ENCODE measurements at regions not wholly inside any gene's neighbourhood (a gene's known extent, or its start where the extent isn't known, plus 50 kb on each side); places are given as distances from the start of the nearest gene placed in this dataset.

GRCh38 chr5:164335837-164336236, 830.4 kb downstream of the MAT2B start:
- Mint-ChIP-seq H3K27ac (no peak overlapping the region), H3K4me3 (ENCODE audit: low read depth) (no peak overlapping the region), H3K9me3 (ENCODE audit: low read depth) (peaks cover 4% of the 10 kb centered on the region), H3K4me1 (ENCODE audit: low read depth) (peaks cover 6% of the 10 kb centered on the region), H3K27me3 (no peaks in the 10 kb centered on the region), H3K36me3 (ENCODE audit: insufficient read depth) (no peaks in the 10 kb centered on the region)
- TF ChIP-seq CTCF (IDR thresholded peaks at IDR 0.05; ENCODE audit: unreplicated experiment), result no peak
- DNase-seq (ENCODE audit: low spot score, unreplicated experiment), result no peak

- no peak overlapping the region for H3K4me3 Mint-ChIP-seq (ENCODE audit: low read depth)
- H3K4me1 Mint-ChIP-seq (ENCODE audit: low read depth), result peaks cover 10% of the 10 kb centered on the region
- H3K27me3 Mint-ChIP-seq, result no peaks in the 10 kb centered on the region
- no peak for DNase-seq (ENCODE audit: low spot score, unreplicated experiment)
- no peaks in the 10 kb centered on the region for H3K36me3 Mint-ChIP-seq (ENCODE audit: insufficient read depth)
- no peak for TF ChIP-seq CTCF (IDR thresholded peaks at IDR 0.05; ENCODE audit: unreplicated experiment)
- H3K27ac Mint-ChIP-seq, result no peak overlapping the region
- peaks cover 4% of the 10 kb centered on the region for H3K9me3 Mint-ChIP-seq (ENCODE audit: low read depth)
These were observed 830.9 kb downstream of the MAT2B start for GRCh38 chr5:164336276-164336675.

GRCh38 chr5:164336906-164337305, 831.5 kb downstream of the MAT2B start:
- Mint-ChIP-seq H3K9me3 (ENCODE audit: low read depth) (peaks cover 4% of the 10 kb centered on the region), H3K36me3 (ENCODE audit: insufficient read depth) (no peaks in the 10 kb centered on the region), H3K27ac (no peak overlapping the region), H3K4me3 (ENCODE audit: low read depth) (no peak overlapping the region), H3K27me3 (no peaks in the 10 kb centered on the region), H3K4me1 (ENCODE audit: low read depth) (peaks cover 12% of the 10 kb centered on the region)
- no peak for TF ChIP-seq CTCF (IDR thresholded peaks at IDR 0.05; ENCODE audit: unreplicated experiment)
- DNase-seq (ENCODE audit: low spot score, unreplicated experiment), result no peak

DNA sequence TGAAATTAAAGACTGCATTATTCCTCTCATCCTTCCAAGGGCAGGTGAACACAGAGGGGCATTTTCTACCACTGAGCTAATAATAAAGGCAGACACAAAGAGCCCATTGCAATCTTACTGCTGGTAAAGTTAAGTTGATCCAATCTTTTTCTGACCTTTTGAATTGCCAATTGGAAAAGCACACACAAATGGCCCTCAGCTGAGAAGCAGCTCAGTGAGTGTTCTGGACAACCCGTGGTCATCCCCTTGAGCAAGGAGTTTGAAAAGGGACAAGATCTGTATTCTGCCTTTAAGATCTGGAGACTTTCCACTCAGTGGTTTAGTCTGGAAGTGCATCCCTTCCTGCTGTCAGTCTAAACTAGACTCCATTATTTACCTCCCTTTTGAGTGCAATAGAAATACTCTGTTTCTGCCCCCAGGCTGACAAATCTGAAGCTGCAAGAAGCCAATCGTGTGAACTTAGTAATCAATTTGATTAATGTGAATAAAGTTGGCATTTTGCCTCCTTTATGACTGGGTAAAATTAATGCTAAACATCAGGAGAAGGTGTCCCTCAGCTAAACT, 835.7 kb downstream of the MAT2B start:
- H3K4me3 Mint-ChIP-seq (ENCODE audit: low read depth), result no peak overlapping the region
- H3K4me1 Mint-ChIP-seq (ENCODE audit: low read depth), result peaks cover 19% of the 10 kb centered on the region
- H3K9me3 Mint-ChIP-seq (ENCODE audit: low read depth), result peaks cover 4% of the 10 kb centered on the region
- no peak for DNase-seq (ENCODE audit: low spot score, unreplicated experiment)
- no peaks in the 10 kb centered on the region for H3K27me3 Mint-ChIP-seq
- H3K27ac Mint-ChIP-seq, result no peak overlapping the region
- H3K36me3 Mint-ChIP-seq (ENCODE audit: insufficient read depth), result no peaks in the 10 kb centered on the region
- no peak for TF ChIP-seq CTCF (IDR thresholded peaks at IDR 0.05; ENCODE audit: unreplicated experiment)

DNA sequence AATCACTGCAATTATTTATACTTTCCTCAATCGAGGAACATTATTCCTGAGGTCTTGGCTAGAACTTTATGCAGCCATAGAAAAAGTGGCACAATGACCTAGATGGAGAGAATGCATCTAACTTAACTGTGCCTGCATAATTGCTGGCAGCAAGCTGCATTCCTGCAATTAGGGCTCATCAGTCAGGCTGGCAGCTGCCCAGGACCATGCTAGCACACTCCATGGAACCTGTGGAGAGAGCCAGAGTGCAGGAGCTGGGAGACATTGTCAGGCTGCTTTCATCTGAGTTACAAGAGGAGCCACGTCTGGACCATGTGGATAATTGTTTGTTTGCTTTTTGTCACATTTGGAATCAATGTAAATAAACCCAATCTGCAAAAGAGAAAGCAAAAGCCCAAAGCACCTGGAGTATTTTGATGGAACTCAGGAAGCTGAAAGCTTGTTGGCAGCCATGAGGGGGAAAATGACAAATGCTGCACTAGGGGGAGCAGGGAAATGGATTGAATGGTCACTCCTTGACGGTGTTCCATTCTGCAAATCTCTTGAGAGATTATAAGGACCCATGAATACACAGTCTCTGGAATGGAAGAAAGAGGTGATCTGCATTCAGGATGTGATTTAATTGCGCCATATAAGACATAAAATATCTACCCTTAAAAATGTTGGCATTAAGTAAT, 839.9 kb downstream of the MAT2B start:
- Mint-ChIP-seq H3K4me3 (ENCODE audit: low read depth) (no peak overlapping the region), H3K27me3 (no peaks in the 10 kb centered on the region)

More for the DNA sequence above, 839.9 kb downstream of the MAT2B start:
- Mint-ChIP-seq H3K9me3 (ENCODE audit: low read depth) (peaks cover 9% of the 10 kb centered on the region), H3K4me1 (ENCODE audit: low read depth) (peaks cover 45% of the 10 kb centered on the region), H3K36me3 (ENCODE audit: insufficient read depth) (no peaks in the 10 kb centered on the region), H3K27ac (no peak overlapping the region)
- DNase-seq (ENCODE audit: low spot score, unreplicated experiment), result no peak
- no peak for TF ChIP-seq CTCF (IDR thresholded peaks at IDR 0.05; ENCODE audit: unreplicated experiment)
